Right lobe of liver (tissue), 6 donors: ENCODE measurements at regions not wholly inside any gene's neighbourhood (a gene's known extent, or its start where the extent isn't known, plus 50 kb on each side); places are given as distances from the start of the nearest gene placed in this dataset.

Experiments used
- ATAC-seq, 4 donors: fragments of 200-7000 bp; cut with Tn5 transposase; one replicate each; pipeline ENCODE4 v1.9.1; 2020; ENCODE audit warnings: mild to moderate bottlenecking in 4 of 4, moderate library complexity in 4 of 4
- DNase-seq, 3 donors: peaks; one replicate each; pipeline ENCODE4 v3.0.0-alpha.2; 2020
- H3K27ac ChIP-seq, 3 donors: fragments of 200-600 bp; one replicate each; pipeline ENCODE4 v1.8.0; 2022
- H3K27me3 ChIP-seq, 2 donors: fragments of 200-600 bp; one replicate each; pipeline ENCODE4 v1.8.0; 2022
- H3K36me3 ChIP-seq, 4 donors: fragments of 200-600 bp; sonication (generic) in 1 of 4; one replicate each; pipeline versions ENCODE4 v1.5.1 to v1.8.0; 2017 to 2022; ENCODE audit warnings: control low read depth in 1 of 4
- H3K4me1 ChIP-seq, 4 donors: fragments of 200-600 bp; sonication (generic) in 1 of 4; one replicate each; pipeline versions ENCODE4 v1.5.1 to v1.8.0; 2017 to 2022; ENCODE audit warnings: control low read depth in 1 of 4
- H3K4me3 ChIP-seq, 3 donors: fragments of 200-600 bp; one replicate each; pipeline ENCODE4 v1.8.0; 2022
- H3K9me3 ChIP-seq, 4 donors: fragments of 200-600 bp; sonication (generic) in 1 of 4; one replicate each; pipeline versions ENCODE4 v1.5.1 to v1.8.0; 2017 to 2022; ENCODE audit warnings: control low read depth in 1 of 4
- POLR2A ChIP-seq: fragments of 450-650 bp; IDR thresholded peaks from one replicate; pipeline ENCODE4 v1.6.1; 2017; ENCODE audit warnings: antibody characterized with exemption, mild to moderate bottlenecking
- WGBS: methylation state at CpG from one replicate; pipeline ENCODE4 v1.1.6; 2018; ENCODE audit warnings: low coverage, low lambda C conversion rate; ENCODE audit not compliant: insufficient coverage; ENCODE audit errors: missing lambda C conversion rate; 5-methylcytosine and 5-hydroxymethylcytosine counted together
- intact Hi-C, 2 donors: fragments of 100-400 bp; cut with DNase I; formaldehyde crosslinking; loops; one replicate each; pipeline versions ENCODE4 v1.11.2 to v1.14.1; 2022
- TF ChIP-seq, protein P1 (sequence below), 4 donors: fragments of 200-600 bp in 3 of 4; fragments of 450-650 bp in 1 of 4; IDR thresholded peaks; one replicate each; pipeline versions ENCODE4 v1.5.1 to v1.8.0; 2016 to 2022; ENCODE audit warnings: antibody characterized with exemption in 4 of 4, mild to moderate bottlenecking in 2 of 4
- donor health status: DM: no; HTN: yes; CAD: no.
- donor health status: DM: no; HTN: no; CAD: no.
- donor health status: DM: no; HTN: no; CAD: no.
- donor health status: DM: no; HTN: yes; CAD: no.
- donor health status: DM: no; HTN: yes; CAD: no.

DNA sequence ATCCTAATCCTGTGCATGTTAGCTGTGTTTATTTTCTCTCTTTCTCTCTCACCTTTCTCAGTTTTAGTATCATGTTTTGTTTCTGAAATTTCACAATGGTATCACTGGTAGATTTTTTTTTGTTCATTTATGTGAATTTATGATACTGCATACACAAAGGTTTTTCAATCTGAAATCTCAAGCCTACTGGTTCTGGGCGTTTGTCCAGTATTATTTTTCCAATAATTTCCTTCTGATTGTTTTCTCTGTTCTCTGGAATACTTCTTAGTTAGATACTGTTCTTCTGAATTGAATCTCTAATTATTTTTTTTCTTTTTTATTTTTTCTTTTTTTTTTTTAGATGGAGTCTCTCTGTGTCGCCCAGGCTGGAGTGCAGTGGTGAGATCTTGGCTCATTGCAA, 96.2 kb upstream of the TMEM72 start:
- no peaks in the 10 kb centered on the region for H3K36me3 ChIP-seq
- no peak for TF ChIP-seq POLR2A
- TF ChIP-seq, protein P1, sequence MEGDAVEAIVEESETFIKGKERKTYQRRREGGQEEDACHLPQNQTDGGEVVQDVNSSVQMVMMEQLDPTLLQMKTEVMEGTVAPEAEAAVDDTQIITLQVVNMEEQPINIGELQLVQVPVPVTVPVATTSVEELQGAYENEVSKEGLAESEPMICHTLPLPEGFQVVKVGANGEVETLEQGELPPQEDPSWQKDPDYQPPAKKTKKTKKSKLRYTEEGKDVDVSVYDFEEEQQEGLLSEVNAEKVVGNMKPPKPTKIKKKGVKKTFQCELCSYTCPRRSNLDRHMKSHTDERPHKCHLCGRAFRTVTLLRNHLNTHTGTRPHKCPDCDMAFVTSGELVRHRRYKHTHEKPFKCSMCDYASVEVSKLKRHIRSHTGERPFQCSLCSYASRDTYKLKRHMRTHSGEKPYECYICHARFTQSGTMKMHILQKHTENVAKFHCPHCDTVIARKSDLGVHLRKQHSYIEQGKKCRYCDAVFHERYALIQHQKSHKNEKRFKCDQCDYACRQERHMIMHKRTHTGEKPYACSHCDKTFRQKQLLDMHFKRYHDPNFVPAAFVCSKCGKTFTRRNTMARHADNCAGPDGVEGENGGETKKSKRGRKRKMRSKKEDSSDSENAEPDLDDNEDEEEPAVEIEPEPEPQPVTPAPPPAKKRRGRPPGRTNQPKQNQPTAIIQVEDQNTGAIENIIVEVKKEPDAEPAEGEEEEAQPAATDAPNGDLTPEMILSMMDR (IDR thresholded peaks at IDR 0.05), result no peak
- no peak overlapping the region for H3K27ac ChIP-seq
- H3K4me3 ChIP-seq, result no peak overlapping the region
- DNase-seq (no peak), ATAC-seq (no peak)
- WGBS, result 46% methylated on average over 2 of the region's 2 CpGs
- no peaks in the 10 kb centered on the region for H3K27me3 ChIP-seq
- H3K9me3 ChIP-seq, result no peaks in the 10 kb centered on the region
- H3K4me1 ChIP-seq, result no peaks in the 10 kb centered on the region
- intact Hi-C loops, result no loop called here

DNA sequence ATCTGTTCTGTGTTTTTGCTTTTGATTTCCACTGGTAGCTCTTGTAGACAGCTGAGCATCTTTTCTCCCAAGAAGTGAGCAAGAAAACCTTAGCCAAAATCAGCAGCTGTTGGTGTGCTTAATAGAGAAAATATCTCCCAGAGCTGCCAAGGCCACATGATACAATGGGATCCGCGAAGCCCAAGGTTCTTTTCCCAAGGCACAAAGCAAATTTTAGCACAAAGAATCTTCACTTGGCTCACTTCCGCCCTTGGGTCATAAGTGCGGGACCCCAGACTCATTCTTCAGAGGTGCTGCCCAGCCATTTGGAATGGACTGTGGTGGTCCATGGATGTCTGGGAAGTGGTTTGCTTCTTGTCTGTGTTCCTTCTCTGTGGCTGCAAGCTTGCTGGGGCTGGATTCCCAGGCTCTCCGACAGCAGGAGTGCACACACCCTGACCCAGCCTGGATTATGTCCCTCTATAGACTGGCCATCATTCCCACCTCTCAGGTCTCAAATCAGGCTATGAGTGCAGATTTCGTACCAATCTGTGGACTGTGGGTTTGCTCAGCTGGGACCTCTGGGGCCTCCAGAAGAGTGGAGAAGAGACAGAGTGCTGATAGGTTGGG, 93.0 kb upstream of the TMEM72 start:
- intact Hi-C loops, result no loop called here
- Histone ChIP-seq H3K4me1 (no peaks in the 10 kb centered on the region), H3K27me3 (no peaks in the 10 kb centered on the region), H3K27ac (no peak overlapping the region), H3K9me3 (no peaks in the 10 kb centered on the region), H3K4me3 (no peak overlapping the region), H3K36me3 (no peaks in the 10 kb centered on the region)
- no CpG with 5 or more reads among the region's 6 CpGs for WGBS
- DNase-seq, result no peak
- ATAC-seq, result no peak
- TF ChIP-seq, protein P1 (IDR thresholded peaks at IDR 0.05), result no peak
- TF ChIP-seq POLR2A, result no peak

DNA sequence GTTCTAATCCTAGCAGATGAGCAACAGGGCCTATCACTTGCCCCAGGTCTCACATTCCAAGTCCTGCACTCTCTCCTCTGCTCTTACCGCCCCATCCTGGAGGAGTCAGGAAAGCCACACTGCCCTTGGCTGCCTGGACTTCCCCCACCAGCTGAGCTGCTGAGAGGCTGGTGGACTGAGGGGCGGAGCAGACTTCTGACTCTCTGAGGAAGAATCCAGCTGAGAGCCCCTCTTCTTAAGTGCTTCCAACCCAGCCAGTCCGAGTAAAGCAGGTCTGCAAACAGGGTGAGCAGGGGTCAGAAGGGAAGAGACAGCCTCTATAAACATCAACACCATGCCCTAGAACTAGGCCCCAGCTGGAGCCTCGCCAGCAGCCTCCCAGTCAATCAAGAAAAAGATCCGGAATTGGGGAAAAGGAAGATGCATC, 92.4 kb upstream of the TMEM72 start:
- H3K4me1 ChIP-seq, result no peaks in the 10 kb centered on the region
- intact Hi-C loops, result no loop called here
- no peaks in the 10 kb centered on the region for H3K27me3 ChIP-seq
- no peak for ATAC-seq
- H3K9me3 ChIP-seq, result no peaks in the 10 kb centered on the region
- no peak overlapping the region for H3K4me3 ChIP-seq
- no peak overlapping the region for H3K27ac ChIP-seq
- TF ChIP-seq, protein P1 (IDR thresholded peaks at IDR 0.05), result no peak
- no peak for TF ChIP-seq POLR2A
- H3K36me3 ChIP-seq, result no peaks in the 10 kb centered on the region
- no CpG with 5 or more reads among the region's 5 CpGs for WGBS
- DNase-seq, result no peak

DNA sequence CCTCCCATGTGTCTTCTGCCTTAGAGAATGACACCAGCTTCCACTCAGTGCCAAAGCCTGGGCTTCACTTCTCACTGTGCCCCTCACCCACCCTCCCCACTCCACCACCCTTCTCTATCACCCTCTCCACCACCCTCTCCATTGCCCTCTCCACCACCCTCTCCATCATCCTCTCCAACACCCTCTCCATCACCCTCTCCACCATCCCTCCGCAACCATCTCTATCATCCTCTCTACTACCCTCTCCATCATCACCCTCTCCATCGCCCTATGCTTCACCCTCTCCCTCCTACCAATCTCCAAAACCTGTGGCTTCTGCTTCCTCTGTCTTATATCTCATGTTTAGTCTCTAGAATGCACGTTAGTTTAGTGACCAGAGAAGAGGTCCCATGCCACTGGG, 91.0 kb upstream of the TMEM72 start:
- TF ChIP-seq POLR2A, result no peak
- TF ChIP-seq, protein P1 (IDR thresholded peaks at IDR 0.05), result no peak
- ATAC-seq (no peak), DNase-seq (no peak)
- intact Hi-C loops, result no loop called here
- Histone ChIP-seq H3K4me3 (no peak overlapping the region), H3K27ac (no peak overlapping the region), H3K36me3 (no peaks in the 10 kb centered on the region), H3K27me3 (no peaks in the 10 kb centered on the region), H3K9me3 (no peaks in the 10 kb centered on the region), H3K4me1 (no peaks in the 10 kb centered on the region)
- WGBS, result 70% methylated on average over 3 of the region's 3 CpGs

DNA sequence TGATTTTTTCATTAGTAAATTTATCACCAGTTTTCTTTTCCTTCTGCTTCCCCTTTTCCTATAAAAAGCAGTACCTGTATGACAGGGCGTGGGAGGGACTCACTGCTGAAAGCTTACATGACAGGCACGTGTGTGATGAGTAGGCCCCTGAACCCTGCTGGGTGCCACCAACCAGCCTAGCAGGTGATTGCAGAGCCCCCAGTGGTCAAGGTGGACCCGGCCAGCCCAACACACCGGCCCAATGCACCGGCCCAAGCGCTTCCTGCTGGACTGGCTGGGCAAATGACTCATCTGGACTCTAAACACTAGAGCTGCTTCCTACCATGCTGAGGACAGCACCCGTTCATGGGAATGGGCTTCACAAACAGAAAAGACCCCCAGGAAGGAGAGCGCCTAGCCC, 89.8 kb upstream of the TMEM72 start:
- no peak for ATAC-seq
- Histone ChIP-seq H3K4me3 (no peak overlapping the region), H3K36me3 (no peaks in the 10 kb centered on the region), H3K9me3 (no peaks in the 10 kb centered on the region), H3K4me1 (no peaks in the 10 kb centered on the region), H3K27me3 (no peaks in the 10 kb centered on the region), H3K27ac (no peak overlapping the region)
- intact Hi-C loops, result no loop called here
- TF ChIP-seq POLR2A, result no peak
- TF ChIP-seq, protein P1 (IDR thresholded peaks at IDR 0.05), result no peak
- DNase-seq, result no peak
- WGBS, result 72% methylated on average over 3 of the region's 8 CpGs
